ENCODE measurements at regions not wholly inside any gene's neighbourhood (a gene's known extent, or its start where the extent isn't known, plus 50 kb on each side); places are given as distances from the start of the nearest gene placed in this dataset.

GRCh38 chr6:166720856-166721255, 93.8 kb upstream of the RPS6KA2 start:
- H4K20me1 ChIP-seq (ENCODE audit: insufficient read depth, low read length), result no peaks in the 10 kb centered on the region; the same call in 1 of the 2 replicates
- no peak overlapping the region for H3K4me2 ChIP-seq (ENCODE audit: low read depth, low read length)
- intact Hi-C loops (cut with micrococcal nuclease; ENCODE audit: unreplicated experiment) (no loop called here), in situ Hi-C loops (cut with HindIII; ENCODE audit: extremely low pct_ligation_motif_present, low pct_unique_long_range_greater_than_20kb) (no loop called here)
- no peaks in the 10 kb centered on the region for H3K36me3 ChIP-seq (replicated peaks in 1 of 2; ENCODE audit: control insufficient read depth in 1 of 2, insufficient read depth in 2 of 2, low read length in 2 of 2)
- no peaks in the 10 kb centered on the region for H3K79me2 ChIP-seq (ENCODE audit: insufficient read depth, low read length)
- BruUV-seq (replicated peaks), result no TSS peak
- no peak for ATAC-seq
- WGBS (ENCODE audit: low lambda C conversion rate), result 6% methylated on average over 7 of the region's 7 CpGs
- no peak for FAIRE-seq
- no peak overlapping the region for H3K9ac ChIP-seq (ENCODE audit: insufficient read depth, low read depth, low read length)
- TF ChIP-seq SIX4 (CRISPR knock-in tag; IDR thresholded peaks at IDR 0.05) (no peak), CENPBD1 (CRISPR knock-in tag; IDR thresholded peaks at IDR 0.05; ENCODE audit: borderline replicate concordance, low read depth) (no peak)
- no peaks in the 10 kb centered on the region for H3K4me1 ChIP-seq (ENCODE audit: insufficient read depth, low read length)
- H3K4me3 ChIP-seq (replicated peaks in 1 of 3; ENCODE audit: insufficient read depth in 1 of 3, low read depth in 2 of 3, low read length in 3 of 3), result no peak overlapping the region
- no peak overlapping the region for H3K27ac ChIP-seq (ENCODE audit: extremely low read length, insufficient read depth, low read length)
- H2AFZ ChIP-seq (ENCODE audit: low read length), result no peak overlapping the region
- ChIA-PET CTCF (ENCODE audit: low intra/inter-chr PET ratio, low total read pairs) (no interaction called here), POLR2A (no interaction called here)
- DNase-seq (ENCODE audit: low spot score), result no peak
- H3K9me3 ChIP-seq (ENCODE audit: low read length), result no peaks in the 10 kb centered on the region
- H3K27me3 ChIP-seq (ENCODE audit: control insufficient read depth in 1 of 2, insufficient read depth in 2 of 2, low read length in 2 of 2), result peaks cover 4 to 80% of the 10 kb centered on the region in 2 experiments; a peak in 4 of 5 replicates

- CTCF ChIA-PET (ENCODE audit: low intra/inter-chr PET ratio, low total read pairs), result no interaction called here
- no TSS peak for BruUV-seq (replicated peaks)
- TF ChIP-seq ZNF253 (CRISPR knock-in tag; IDR thresholded peaks at IDR 0.05; ENCODE audit: borderline replicate concordance), result no peak
- no peak for TF ChIP-seq ZSCAN31 (CRISPR knock-in tag; IDR thresholded peaks at IDR 0.05; ENCODE audit: low read depth)
- TF ChIP-seq PTBP1 (IDR thresholded peaks at IDR 0.05; ENCODE audit: low read depth, low read length, poor library complexity, severe bottlenecking), result no peak
- TF ChIP-seq KDM2A (CRISPR knock-in tag; IDR thresholded peaks at IDR 0.05; ENCODE audit: borderline replicate concordance, low read depth), result no peak
- no peak for TF ChIP-seq ZNF549 (CRISPR knock-in tag; IDR thresholded peaks at IDR 0.05)
- no peak for TF ChIP-seq ZBTB44 (CRISPR knock-in tag; IDR thresholded peaks at IDR 0.05)
- no peak for TF ChIP-seq HOXA3 (CRISPR knock-in tag; IDR thresholded peaks at IDR 0.05)
- no peak for TF ChIP-seq SRY (CRISPR knock-in tag; IDR thresholded peaks at IDR 0.05)
- TF ChIP-seq ZNF205 (CRISPR knock-in tag; IDR thresholded peaks at IDR 0.05), result no peak
- no peak for TF ChIP-seq GZF1 (CRISPR knock-in tag; IDR thresholded peaks at IDR 0.05)
- no peak for TF ChIP-seq ERF (CRISPR knock-in tag; IDR thresholded peaks at IDR 0.05)
- TF ChIP-seq THAP11 (CRISPR knock-in tag; IDR thresholded peaks at IDR 0.05), result no peak
- no peak for TF ChIP-seq ZBTB10 (CRISPR knock-in tag; IDR thresholded peaks at IDR 0.05; ENCODE audit: borderline replicate concordance)
- no peak for TF ChIP-seq ZNF737 (CRISPR knock-in tag; IDR thresholded peaks at IDR 0.05; ENCODE audit: borderline replicate concordance)
- TF ChIP-seq BCL6 (CRISPR knock-in tag; IDR thresholded peaks at IDR 0.05), result no peak
Measured at GRCh38 chr6:166719019-166719418, 92.0 kb upstream of the RPS6KA2 start.

More at GRCh38 chr6:166719019-166719418, 92.0 kb upstream of the RPS6KA2 start:
- no peak overlapping the region for H3K27ac ChIP-seq (ENCODE audit: extremely low read length, insufficient read depth, low read length)
- DNase-seq (ENCODE audit: low spot score) (no peak), ATAC-seq (no peak), FAIRE-seq (no peak)
- in situ Hi-C loops (cut with HindIII; ENCODE audit: extremely low pct_ligation_motif_present, low pct_unique_long_range_greater_than_20kb), result no loop called here
- H2AFZ ChIP-seq (ENCODE audit: low read length), result no peak overlapping the region
- no peak overlapping the region for H3K4me2 ChIP-seq (ENCODE audit: low read depth, low read length)
- peaks cover 4% of the 10 kb centered on the region for H4K20me1 ChIP-seq (ENCODE audit: insufficient read depth, low read length)
- no peaks in the 10 kb centered on the region for H3K79me2 ChIP-seq (ENCODE audit: insufficient read depth, low read length)
- H3K9me3 ChIP-seq (ENCODE audit: low read length), result no peaks in the 10 kb centered on the region
- H3K9ac ChIP-seq (ENCODE audit: insufficient read depth, low read depth, low read length), result no peak overlapping the region
- intact Hi-C loops (cut with micrococcal nuclease; ENCODE audit: unreplicated experiment), result no loop called here
- H3K36me3 ChIP-seq (replicated peaks in 1 of 2; ENCODE audit: control insufficient read depth in 1 of 2, insufficient read depth in 2 of 2, low read length in 2 of 2), result no peaks in the 10 kb centered on the region
- WGBS (ENCODE audit: low lambda C conversion rate), result 31% methylated on average over 5 of the region's 5 CpGs
- H3K4me3 ChIP-seq (replicated peaks in 1 of 3; ENCODE audit: insufficient read depth in 1 of 3, low read depth in 2 of 3, low read length in 3 of 3), result no peak overlapping the region
- H3K4me1 ChIP-seq (ENCODE audit: insufficient read depth, low read length), result no peaks in the 10 kb centered on the region
- peaks cover 6 to 86% of the 10 kb centered on the region in 2 experiments; a peak in 4 of 5 replicates for H3K27me3 ChIP-seq (ENCODE audit: control insufficient read depth in 1 of 2, insufficient read depth in 2 of 2, low read length in 2 of 2)
- POLR2A ChIA-PET, result no interaction called here

All from HepG2 (cell line).